Endodermal cell (in vitro differentiated cells): ENCODE measurements at regions not wholly inside any gene's neighbourhood (a gene's known extent, or its start where the extent isn't known, plus 50 kb on each side); places are given as distances from the start of the nearest gene placed in this dataset.

Source experiments
- DNase-seq: peaks from one replicate; pipeline ENCODE4 v3.0.0-alpha.2; 2017
- H3K27ac ChIP-seq: 2 replicates; pipeline ENCODE4 v1.5.1; 2013; ENCODE audit warnings: mild to moderate bottlenecking, low read depth, low read length, moderate library complexity
- H3K27me3 ChIP-seq: 2 replicates; pipeline ENCODE4 v1.6.1; 2013; ENCODE audit warnings: mild to moderate bottlenecking, low read length, moderate library complexity; ENCODE audit not compliant: insufficient read depth, control insufficient read depth, poor library complexity, severe bottlenecking
- H3K36me3 ChIP-seq: 2 replicates; pipeline ENCODE4 v1.7.0; 2013; ENCODE audit warnings: mild to moderate bottlenecking, low read length, moderate library complexity; ENCODE audit not compliant: control insufficient read depth, insufficient read depth
- H3K4me1 ChIP-seq: one replicate; pipeline ENCODE4 v1.7.0; 2013; ENCODE audit warnings: low read length; ENCODE audit not compliant: control insufficient read depth, insufficient read depth
- H3K4me3 ChIP-seq: 2 replicates; pipeline ENCODE4 v1.5.1; 2013; ENCODE audit warnings: mild to moderate bottlenecking, low read length, moderate library complexity
- H3K9ac ChIP-seq: 2 replicates; pipeline ENCODE4 v1.6.1; 2013; ENCODE audit warnings: mild to moderate bottlenecking, low read length, moderate library complexity; ENCODE audit not compliant: poor library complexity, severe bottlenecking; ENCODE audit errors: extremely low read depth
- H3K9me3 ChIP-seq: 2 replicates; pipeline ENCODE4 v1.6.1; 2013; ENCODE audit warnings: mild to moderate bottlenecking, low read length, moderate library complexity; ENCODE audit not compliant: control insufficient read depth
- H3K27ac Mint-ChIP-seq: 2 replicates; pipeline ENCODE4 v1.8.0; 2020; ENCODE audit warnings: mixed read lengths
- H3K27me3 Mint-ChIP-seq: 2 replicates; pipeline ENCODE4 v1.8.0; 2021; ENCODE audit warnings: mild to moderate bottlenecking, mixed read lengths; ENCODE audit not compliant: insufficient read depth
- H3K36me3 Mint-ChIP-seq: 2 replicates; pipeline ENCODE4 v1.8.0; 2020; ENCODE audit warnings: low read depth, mixed read lengths
- H3K4me1 Mint-ChIP-seq: 2 replicates; pipeline ENCODE4 v1.8.0; 2020; ENCODE audit warnings: mixed read lengths
- H3K4me3 Mint-ChIP-seq: 2 replicates; pipeline ENCODE4 v1.8.0; 2020; ENCODE audit warnings: mild to moderate bottlenecking, moderate library complexity, mixed read lengths
- H3K9me3 Mint-ChIP-seq: 2 replicates; pipeline ENCODE4 v1.8.0; 2020; ENCODE audit warnings: mild to moderate bottlenecking, mixed read lengths
- WGBS, 2 experiments: methylation state at CpG; one replicate each; pipeline versions ENCODE4 v1.1.5 to v1.1.7; 2013; ENCODE audit warnings: missing lambda C conversion rate in 2 of 2, mixed read lengths in 1 of 2; ENCODE audit not compliant: insufficient coverage in 1 of 2, insufficient read length in 1 of 2; 5-methylcytosine and 5-hydroxymethylcytosine counted together
- TF ChIP-seq, protein P1 (sequence below): fragments of 200-600 bp; sonication (generic); conservative IDR thresholded peaks from 2 replicates; pipeline ENCODE4 v1.5.0; 2021; ENCODE audit warnings: antibody characterized with exemption, mild to moderate bottlenecking

DNA sequence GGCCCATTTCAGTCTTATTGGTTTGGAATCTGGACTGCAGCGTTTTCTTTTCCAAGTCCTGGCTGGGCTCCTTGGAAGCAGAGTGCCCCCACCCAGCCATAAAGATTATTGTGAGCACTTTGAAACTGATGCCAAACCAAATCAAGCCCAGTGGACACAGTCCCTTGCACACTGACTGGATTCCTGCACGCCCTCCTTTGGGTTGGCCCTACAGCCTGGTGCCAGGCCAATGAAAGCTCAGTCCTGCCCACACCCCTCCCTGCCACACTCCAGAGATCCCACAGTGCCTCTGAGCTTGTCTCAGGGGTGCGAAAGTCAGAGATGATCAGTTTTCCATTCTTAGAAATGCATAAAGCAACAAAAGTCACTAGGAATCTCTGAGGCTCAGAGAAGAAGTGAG lies 181.9 kb downstream of the CETN3 start:
- DNase-seq, result no peak
- 72 to 83% methylated on average over 1 to 3 of the region's 3 CpGs for WGBS, 2 experiments
- Histone ChIP-seq H3K9ac (no peak overlapping the region), H3K27ac (no peak overlapping the region), H3K9me3 (no peaks in the 10 kb centered on the region), H3K27me3 (no peaks in the 10 kb centered on the region), H3K36me3 (no peaks in the 10 kb centered on the region), H3K4me3 (no peak overlapping the region), H3K4me1 (peaks cover 3% of the 10 kb centered on the region)
- H3K36me3 Mint-ChIP-seq, result no peaks in the 10 kb centered on the region
- TF ChIP-seq, protein P1, sequence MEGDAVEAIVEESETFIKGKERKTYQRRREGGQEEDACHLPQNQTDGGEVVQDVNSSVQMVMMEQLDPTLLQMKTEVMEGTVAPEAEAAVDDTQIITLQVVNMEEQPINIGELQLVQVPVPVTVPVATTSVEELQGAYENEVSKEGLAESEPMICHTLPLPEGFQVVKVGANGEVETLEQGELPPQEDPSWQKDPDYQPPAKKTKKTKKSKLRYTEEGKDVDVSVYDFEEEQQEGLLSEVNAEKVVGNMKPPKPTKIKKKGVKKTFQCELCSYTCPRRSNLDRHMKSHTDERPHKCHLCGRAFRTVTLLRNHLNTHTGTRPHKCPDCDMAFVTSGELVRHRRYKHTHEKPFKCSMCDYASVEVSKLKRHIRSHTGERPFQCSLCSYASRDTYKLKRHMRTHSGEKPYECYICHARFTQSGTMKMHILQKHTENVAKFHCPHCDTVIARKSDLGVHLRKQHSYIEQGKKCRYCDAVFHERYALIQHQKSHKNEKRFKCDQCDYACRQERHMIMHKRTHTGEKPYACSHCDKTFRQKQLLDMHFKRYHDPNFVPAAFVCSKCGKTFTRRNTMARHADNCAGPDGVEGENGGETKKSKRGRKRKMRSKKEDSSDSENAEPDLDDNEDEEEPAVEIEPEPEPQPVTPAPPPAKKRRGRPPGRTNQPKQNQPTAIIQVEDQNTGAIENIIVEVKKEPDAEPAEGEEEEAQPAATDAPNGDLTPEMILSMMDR, result no peak
- peaks cover 3% of the 10 kb centered on the region for H3K27me3 Mint-ChIP-seq
- H3K27ac Mint-ChIP-seq, result no peak overlapping the region
- peaks cover 7% of the 10 kb centered on the region for H3K4me1 Mint-ChIP-seq
- no peaks in the 10 kb centered on the region for H3K9me3 Mint-ChIP-seq
- no peak overlapping the region for H3K4me3 Mint-ChIP-seq

DNA sequence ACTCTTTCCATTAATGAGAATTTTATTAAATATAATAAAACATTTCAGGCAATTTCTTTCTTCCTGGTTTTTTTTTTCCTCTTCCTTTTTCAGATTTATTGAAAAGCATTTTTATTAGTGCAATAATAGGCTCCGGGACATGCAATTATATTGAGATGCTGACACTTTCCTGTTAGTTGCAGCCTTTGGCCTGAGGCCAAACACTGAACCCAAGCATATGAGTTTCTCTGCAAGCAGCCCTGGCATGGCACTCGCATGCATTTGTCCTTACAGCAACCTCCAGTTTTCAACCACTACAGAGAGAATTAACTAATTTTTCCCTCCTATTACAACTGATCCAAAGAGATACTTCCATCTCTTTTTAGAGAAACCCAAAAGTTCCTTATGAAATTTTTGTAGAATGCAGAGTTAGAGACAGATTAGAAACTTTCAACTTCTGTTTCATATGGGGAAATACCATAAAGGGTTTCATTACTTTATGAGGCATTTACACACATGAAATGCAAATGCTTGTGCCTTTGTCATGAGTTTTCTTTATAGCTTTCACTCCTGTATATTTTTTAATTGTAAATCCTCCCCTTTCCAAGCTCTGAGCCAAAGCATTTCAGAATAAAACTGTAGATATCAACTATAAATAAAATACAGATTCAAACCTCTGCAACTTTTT lies 183.0 kb downstream of the CETN3 start:
- H3K27me3 ChIP-seq, result no peaks in the 10 kb centered on the region
- H3K9ac ChIP-seq, result no peak overlapping the region
- H3K36me3 ChIP-seq, result no peaks in the 10 kb centered on the region
- no peaks in the 10 kb centered on the region for H3K4me1 ChIP-seq
- TF ChIP-seq, protein P1, result no peak
- Mint-ChIP-seq H3K9me3 (no peaks in the 10 kb centered on the region), H3K27ac (no peak overlapping the region), H3K4me1 (peaks cover 1% of the 10 kb centered on the region), H3K36me3 (no peaks in the 10 kb centered on the region), H3K27me3 (peaks cover 3% of the 10 kb centered on the region), H3K4me3 (no peak overlapping the region)
- no peak overlapping the region for H3K4me3 ChIP-seq
- DNase-seq, result no peak
- no peak overlapping the region for H3K27ac ChIP-seq
- H3K9me3 ChIP-seq, result no peaks in the 10 kb centered on the region
- 82 to 83% methylated on average over 1 to 2 of the region's 2 CpGs for whole genome bisulfite sequencing, 2 experiments

DNA sequence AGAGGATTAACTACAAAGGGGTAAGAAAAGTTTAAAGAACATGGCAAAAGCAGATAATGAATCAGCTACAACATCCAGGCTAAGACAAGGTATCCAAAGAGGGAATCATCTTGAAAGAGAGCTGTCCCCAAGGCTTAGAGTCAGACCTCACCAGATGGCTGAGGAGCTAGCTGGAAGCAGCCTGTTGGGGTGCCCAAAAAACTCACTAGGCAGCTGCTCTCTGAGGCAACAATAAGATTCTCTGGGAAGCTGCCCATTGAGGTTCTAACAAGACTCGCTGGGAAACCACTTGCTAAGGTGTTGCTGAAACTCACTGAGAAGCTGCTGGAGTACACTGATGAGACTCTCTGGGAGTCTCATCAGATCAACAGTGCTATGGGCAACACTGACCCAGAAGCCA lies 185.2 kb downstream of the CETN3 start:
- Mint-ChIP-seq H3K27ac (no peak overlapping the region), H3K36me3 (no peaks in the 10 kb centered on the region), H3K9me3 (no peaks in the 10 kb centered on the region), H3K27me3 (peaks cover 3% of the 10 kb centered on the region), H3K4me1 (no peaks in the 10 kb centered on the region), H3K4me3 (no peak overlapping the region)
- H3K36me3 ChIP-seq, result no peaks in the 10 kb centered on the region
- TF ChIP-seq, protein P1, result no peak
- H3K9me3 ChIP-seq, result no peaks in the 10 kb centered on the region
- H3K27ac ChIP-seq, result no peak overlapping the region
- no peaks in the 10 kb centered on the region for H3K27me3 ChIP-seq
- DNase-seq, result no peak
- H3K4me3 ChIP-seq, result no peak overlapping the region
- no peak overlapping the region for H3K9ac ChIP-seq
- WGBS, 2 experiments, result 88 to 94% methylated on average over 1 of the region's 1 CpG
- H3K4me1 ChIP-seq, result no peaks in the 10 kb centered on the region
